ENCODE measurements at regions not wholly inside any gene's neighbourhood (a gene's known extent, or its start where the extent isn't known, plus 50 kb on each side); places are given as distances from the start of the nearest gene placed in this dataset.
A peak's percentile ranks its signal among the peaks of the same experiment; 100 is the strongest.
"Not testable (repeated sequence)": the region's sequence is repeated elsewhere in the genome, so short reads cannot be mapped to it uniquely, and the experiment has no call there.

DNA sequence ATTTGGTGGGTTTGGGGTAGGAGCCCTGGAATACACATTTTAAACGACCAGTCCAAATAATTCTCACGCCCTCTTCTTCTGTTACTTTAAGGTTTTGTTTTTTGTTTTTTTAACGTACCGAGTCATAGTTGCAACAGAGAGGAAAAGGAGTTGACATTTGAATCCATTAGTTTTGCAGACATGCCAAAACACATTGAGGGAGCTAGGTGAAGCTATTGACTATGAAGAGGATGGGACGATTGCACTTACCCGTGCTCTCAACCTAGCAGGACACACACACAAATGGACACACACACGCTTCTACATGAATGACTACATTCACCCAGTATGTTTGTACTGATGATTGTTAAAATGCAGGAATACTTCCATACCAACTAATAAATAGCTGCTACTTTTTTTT lies 54.3 kb upstream of the CIT start:
- DNase-seq (ENCODE audit: low read depth): no peak

DNA sequence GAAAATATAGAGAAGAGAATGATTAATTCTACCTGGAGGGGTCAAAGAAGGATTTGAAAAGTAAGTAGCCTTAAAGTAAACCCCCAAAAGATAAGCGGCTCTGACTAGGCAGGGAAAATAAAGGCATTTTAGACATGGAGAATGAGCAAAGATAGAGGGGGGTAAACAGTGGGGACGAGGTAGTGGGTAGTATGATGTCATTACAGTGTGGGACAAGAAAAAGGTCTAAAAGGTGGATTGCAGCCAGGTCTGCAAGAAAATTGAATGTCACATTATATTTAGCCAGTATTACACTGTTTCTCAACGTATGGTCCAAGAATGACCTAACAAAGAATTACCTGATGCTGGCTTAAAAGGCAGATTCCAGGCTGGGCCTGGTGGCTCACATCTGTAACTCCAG lies 55.8 kb upstream of the CIT start:
- no peak for DNase-seq (ENCODE audit: low read depth)

DNA sequence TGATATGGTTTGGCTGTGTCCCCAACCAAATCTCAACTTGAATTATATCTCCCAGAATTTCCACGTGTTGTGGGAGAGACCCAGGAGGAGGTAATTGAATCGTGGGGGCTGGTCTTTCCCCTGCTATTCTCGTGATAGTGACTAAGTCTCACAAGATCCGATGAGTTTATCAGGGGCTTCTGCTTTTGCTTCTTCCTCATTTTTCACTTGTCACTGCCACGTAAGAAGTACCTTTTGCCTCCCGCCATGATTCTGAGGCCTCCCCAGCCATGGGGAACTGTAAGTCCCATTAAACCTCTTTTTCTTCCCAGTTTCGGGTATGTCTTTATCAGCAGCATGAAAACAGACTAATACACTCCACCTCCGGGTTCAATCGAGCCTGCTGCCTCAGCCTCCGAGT lies 54.3 kb upstream of the BICDL1 start:
- DNase-seq (ENCODE audit: low read depth): not testable (repeated sequence)

DNA sequence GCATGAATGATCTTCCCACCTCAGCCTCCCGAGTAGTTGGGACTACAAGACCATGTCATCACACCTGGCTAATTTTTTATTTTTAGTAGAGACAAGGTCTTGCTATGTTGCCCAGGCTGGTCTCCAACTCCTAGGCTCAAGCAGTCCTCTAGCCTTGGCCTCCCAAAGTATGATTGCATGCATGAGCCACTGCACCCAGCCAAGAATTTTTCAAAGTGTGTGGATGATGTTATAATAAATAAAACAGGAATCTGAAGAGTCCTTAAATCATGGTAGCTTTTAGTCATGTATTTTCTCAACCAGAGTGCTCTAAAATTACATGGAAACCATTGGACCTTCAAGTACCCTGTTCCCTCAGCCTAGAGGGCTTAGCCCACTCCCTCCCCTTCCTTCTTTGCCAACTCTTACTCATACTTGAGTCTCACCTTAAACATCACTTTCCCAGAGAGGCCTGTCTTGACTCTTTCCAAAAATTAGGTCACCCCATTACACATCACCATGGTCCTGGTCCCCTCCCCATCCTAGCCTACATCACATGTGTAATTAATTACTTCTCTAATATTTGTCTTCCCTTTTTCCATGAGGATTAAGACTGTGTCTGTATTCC lies 52.2 kb upstream of the BICDL1 start:
- DNase-seq (ENCODE audit: low read depth): no peak

DNA sequence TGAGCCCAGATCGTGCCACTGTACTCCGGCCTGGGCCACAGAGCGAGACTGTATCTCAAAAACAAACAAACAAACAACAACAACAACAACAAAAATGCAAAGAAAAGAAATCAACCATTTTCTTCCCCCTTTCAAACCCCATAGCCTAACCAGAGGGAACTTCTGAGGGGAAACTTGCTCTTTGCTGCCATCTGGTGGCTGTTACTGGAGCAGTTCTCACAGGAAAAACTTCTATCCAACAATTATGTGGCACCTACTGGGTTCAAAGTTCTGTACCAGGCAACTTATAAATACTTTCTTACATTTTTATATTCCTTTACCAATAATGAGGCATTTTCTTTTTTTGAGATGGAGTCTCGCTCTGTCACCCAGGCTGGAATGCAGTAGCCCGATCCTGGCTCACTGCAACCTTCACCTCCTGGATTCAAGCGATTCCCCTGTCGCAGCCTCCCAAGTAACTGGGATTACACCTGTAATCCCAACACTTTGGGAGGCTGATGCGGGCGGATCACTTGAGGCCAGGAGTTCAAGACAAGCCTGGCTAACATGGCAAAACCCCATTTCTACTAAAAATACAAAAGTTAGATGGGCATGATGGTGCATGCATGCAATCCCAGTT lies 50.9 kb upstream of the BICDL1 start:
- peak; percentile 61 for DNase-seq (ENCODE audit: low read depth)
